Type B pancreatic cell (in vitro differentiated cells): ENCODE measurements at regions not wholly inside any gene's neighbourhood (a gene's known extent, or its start where the extent isn't known, plus 50 kb on each side); places are given as distances from the start of the nearest gene placed in this dataset.
A peak's percentile ranks its signal among the peaks of the same experiment; 100 is the strongest.
"Not testable (repeated sequence)": the region's sequence is repeated elsewhere in the genome, so short reads cannot be mapped to it uniquely, and the experiment has no call there.

Experiments used
- DNase-seq: peaks from one replicate; pipeline ENCODE4 v3.0.0; 2021; ENCODE audit warnings: mixed read lengths; ENCODE audit not compliant: unreplicated experiment; ENCODE audit errors: extremely low spot score
- H3K27ac Mint-ChIP-seq: 2 replicates; pipeline ENCODE4 v1.8.0; 2021; ENCODE audit warnings: mild to moderate bottlenecking, mixed read lengths
- H3K27me3 Mint-ChIP-seq: 2 replicates; pipeline ENCODE4 v1.8.0; 2021; ENCODE audit warnings: mixed read lengths
- H3K36me3 Mint-ChIP-seq: 2 replicates; pipeline ENCODE4 v1.8.0; 2021; ENCODE audit warnings: mixed read lengths
- H3K4me1 Mint-ChIP-seq: one replicate; pipeline ENCODE4 v1.8.0; 2021; ENCODE audit warnings: mixed read lengths; ENCODE audit not compliant: unreplicated experiment
- H3K4me3 Mint-ChIP-seq: 2 replicates; pipeline ENCODE4 v1.8.0; 2021; ENCODE audit warnings: mild to moderate bottlenecking, mixed read lengths
- H3K9me3 Mint-ChIP-seq: 2 replicates; pipeline ENCODE4 v1.8.0; 2021; ENCODE audit warnings: mixed read lengths
- TF ChIP-seq, protein P1 (sequence below): fragments of 200-600 bp; sonication (generic); conservative IDR thresholded peaks from 2 replicates; pipeline ENCODE4 v1.5.0; 2021; ENCODE audit warnings: antibody characterized with exemption, mild to moderate bottlenecking

DNA sequence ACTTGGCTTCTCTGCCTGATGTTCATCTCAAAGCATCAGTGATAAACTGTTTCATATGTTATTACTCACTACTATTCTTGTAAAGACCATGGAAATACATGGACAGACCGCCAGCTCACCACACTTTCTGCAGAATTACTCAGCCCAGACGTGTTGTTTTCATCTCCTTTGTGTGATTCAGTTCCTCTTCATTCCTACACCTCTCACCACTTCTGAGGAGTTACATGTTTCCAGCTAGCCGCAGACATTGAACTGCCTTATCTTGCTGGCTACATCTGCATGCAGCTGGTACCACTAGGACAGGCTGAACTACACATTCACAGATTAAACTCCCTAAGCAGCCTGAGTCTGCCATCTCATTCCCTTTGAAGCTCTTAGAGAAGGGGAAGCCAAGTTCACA is 443.2 kb upstream of the FGF16 start:
- Mint-ChIP-seq H3K27me3 (no peaks in the 10 kb centered on the region), H3K9me3 (peaks cover 8% of the 10 kb centered on the region)

DNA sequence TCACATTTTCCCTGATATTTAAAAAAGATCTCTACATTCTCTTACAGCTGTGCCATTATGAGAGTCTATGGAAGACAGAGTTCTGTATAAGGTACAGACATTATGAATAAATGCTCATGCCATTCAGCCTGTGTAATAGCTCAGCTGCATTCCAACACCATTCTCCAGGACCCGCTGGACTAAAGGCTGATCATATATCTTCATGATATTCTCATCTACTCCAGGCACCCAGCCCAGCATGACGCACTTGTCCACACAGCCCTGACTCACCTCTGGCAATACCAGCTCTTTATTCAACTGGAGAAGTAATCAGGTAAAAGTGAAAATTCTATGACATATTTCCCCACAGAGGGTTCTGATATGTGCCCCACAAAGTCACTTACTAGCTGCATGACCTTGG is 437.5 kb upstream of the FGF16 start:
- Mint-ChIP-seq H3K36me3 (no peaks in the 10 kb centered on the region), H3K4me3 (no peak overlapping the region), H3K9me3 (no peaks in the 10 kb centered on the region), H3K4me1 (no peaks in the 10 kb centered on the region), H3K27me3 (no peaks in the 10 kb centered on the region), H3K27ac (no peak overlapping the region)
- TF ChIP-seq, protein P1, sequence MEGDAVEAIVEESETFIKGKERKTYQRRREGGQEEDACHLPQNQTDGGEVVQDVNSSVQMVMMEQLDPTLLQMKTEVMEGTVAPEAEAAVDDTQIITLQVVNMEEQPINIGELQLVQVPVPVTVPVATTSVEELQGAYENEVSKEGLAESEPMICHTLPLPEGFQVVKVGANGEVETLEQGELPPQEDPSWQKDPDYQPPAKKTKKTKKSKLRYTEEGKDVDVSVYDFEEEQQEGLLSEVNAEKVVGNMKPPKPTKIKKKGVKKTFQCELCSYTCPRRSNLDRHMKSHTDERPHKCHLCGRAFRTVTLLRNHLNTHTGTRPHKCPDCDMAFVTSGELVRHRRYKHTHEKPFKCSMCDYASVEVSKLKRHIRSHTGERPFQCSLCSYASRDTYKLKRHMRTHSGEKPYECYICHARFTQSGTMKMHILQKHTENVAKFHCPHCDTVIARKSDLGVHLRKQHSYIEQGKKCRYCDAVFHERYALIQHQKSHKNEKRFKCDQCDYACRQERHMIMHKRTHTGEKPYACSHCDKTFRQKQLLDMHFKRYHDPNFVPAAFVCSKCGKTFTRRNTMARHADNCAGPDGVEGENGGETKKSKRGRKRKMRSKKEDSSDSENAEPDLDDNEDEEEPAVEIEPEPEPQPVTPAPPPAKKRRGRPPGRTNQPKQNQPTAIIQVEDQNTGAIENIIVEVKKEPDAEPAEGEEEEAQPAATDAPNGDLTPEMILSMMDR: no peak
- DNase-seq: no peak

More for the DNA sequence above, 443.2 kb upstream of the FGF16 start:
- TF ChIP-seq, protein P1: no peak
- DNase-seq: no peak
- Mint-ChIP-seq H3K4me1 (no peaks in the 10 kb centered on the region), H3K4me3 (no peak overlapping the region), H3K27ac (no peak overlapping the region), H3K36me3 (no peaks in the 10 kb centered on the region)

DNA sequence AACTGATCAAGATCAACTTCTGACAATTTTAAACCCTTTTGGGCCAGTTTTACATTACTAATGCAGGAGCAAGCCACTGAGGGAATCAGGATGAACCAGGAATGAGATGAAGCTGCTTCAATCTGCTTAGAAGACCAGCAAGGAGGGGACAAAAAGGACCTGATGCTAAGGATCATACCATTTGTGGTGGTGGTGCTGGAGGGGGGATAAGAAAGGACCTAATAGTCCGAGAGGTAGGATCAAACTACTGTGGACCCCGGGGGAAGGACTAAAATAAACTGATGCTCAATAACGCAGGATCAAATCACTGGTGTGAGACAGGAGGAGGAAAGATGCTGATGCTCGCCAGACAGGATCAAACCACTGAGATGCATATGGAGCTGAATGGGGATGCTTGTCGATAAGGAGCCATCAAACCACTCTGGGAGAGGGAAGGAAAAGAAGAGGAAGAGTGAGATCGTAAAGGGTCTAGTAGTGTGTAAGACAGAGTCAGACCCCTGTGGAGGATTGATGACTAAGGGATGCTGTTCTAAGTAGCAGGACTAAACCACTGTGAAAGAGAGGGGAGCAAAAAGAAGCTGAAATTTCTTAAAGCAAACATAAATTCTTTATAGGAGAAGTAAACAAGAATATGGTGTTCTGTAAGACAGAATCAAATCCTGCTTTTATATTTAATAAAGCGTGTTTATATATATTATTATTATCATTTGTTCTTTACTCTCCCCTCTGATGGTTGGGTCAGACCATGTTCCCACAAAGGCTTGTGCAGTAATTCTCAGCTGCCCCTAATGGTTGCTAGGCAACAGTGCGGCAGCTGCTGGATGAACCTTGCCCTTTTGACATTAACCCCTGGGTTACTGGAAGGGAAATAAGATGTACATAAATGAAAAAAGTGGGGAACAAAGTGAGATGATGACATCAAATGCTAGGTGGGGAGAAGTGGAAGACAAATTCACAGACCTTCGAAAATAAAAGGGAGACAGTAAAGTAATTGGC is 432.5 kb upstream of the FGF16 start:
- Mint-ChIP-seq H3K27me3 (no peaks in the 10 kb centered on the region), H3K4me3 (no peak overlapping the region), H3K36me3 (no peaks in the 10 kb centered on the region), H3K4me1 (no peaks in the 10 kb centered on the region), H3K27ac (no peak overlapping the region), H3K9me3 (no peaks in the 10 kb centered on the region)
- no peak for DNase-seq
- TF ChIP-seq, protein P1: no peak

DNA sequence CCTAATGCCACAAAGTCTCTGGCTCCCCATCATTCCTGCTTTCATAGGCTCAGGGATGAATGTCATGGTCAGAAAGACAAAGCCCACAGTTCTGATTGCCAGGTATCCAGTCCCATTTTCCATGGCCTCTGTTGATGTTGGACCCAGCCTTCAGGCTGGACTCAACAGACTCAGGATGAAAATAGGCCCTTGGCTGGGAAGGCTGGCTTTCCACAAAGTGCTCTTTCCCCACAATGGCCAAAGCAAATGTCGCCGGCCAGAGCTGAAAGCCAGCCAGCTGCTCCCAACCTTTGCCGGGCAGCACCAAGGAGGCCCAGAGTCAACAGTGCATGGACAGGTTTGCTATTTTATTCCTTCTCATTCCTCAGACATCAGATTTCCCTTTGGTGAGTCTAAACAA is 430.1 kb upstream of the FGF16 start:
- TF ChIP-seq, protein P1: no peak
- H3K4me1 Mint-ChIP-seq: no peaks in the 10 kb centered on the region
- no peak overlapping the region for H3K27ac Mint-ChIP-seq
- DNase-seq: no peak
- no peak overlapping the region for H3K4me3 Mint-ChIP-seq
- H3K9me3 Mint-ChIP-seq: no peaks in the 10 kb centered on the region
- H3K27me3 Mint-ChIP-seq: no peaks in the 10 kb centered on the region
- H3K36me3 Mint-ChIP-seq: no peaks in the 10 kb centered on the region

DNA sequence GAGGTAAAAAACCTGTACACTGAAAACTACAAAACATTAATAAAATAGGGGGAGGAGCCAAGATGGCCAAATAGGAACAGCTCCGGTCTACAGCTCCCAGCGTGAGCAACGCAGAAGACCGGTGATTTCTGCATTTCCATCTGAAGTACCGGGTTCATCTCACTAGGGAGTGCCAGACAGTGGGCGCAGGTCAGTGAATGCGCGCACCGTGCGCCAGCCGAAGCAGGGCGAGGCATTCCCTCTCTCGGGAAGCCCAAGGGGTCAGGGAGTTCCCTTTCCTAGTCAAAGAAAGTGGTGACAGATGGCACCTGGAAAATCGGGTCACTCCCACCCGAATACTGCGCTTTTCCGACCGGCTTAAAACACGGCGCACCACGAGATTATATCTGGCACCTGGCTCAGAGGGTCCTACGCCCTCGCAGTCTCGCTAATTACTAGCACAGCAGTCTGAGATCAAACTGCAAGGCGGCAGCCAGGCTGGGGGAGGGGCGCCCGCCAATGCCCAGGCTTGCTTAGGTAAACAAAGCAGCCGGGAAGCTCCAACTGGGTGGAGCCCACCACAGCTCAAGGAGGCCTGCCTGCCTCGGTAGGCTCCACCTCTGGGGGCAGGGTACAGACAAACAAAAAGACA is 400.9 kb upstream of the FGF16 start:
- TF ChIP-seq, protein P1: peak; percentile 39
- peak overlapping the region; percentile 53 for H3K27ac Mint-ChIP-seq
- H3K4me1 Mint-ChIP-seq, H3K9me3 Mint-ChIP-seq, H3K27me3 Mint-ChIP-seq, H3K36me3 Mint-ChIP-seq, DNase-seq: not testable (repeated sequence)
- H3K4me3 Mint-ChIP-seq: peak overlapping the region; percentile 84
